ENCODE measurements at regions not wholly inside any gene's neighbourhood (a gene's known extent, or its start where the extent isn't known, plus 50 kb on each side); places are given as distances from the start of the nearest gene placed in this dataset.

- ATAC-seq (no peak), DNase-seq (no peak)
- no peaks in the 10 kb centered on the region for H3K27me3 Mint-ChIP-seq (ENCODE audit: low read depth)
- no peaks in the 10 kb centered on the region for H3K9me3 Mint-ChIP-seq
- H3K4me1 Mint-ChIP-seq (ENCODE audit: low read depth) = peaks cover 71% of the 10 kb centered on the region
- H3K36me3 Mint-ChIP-seq (ENCODE audit: insufficient read depth) = no peaks in the 10 kb centered on the region
- H3K4me3 Mint-ChIP-seq = no peak overlapping the region
These were observed 53.6 kb upstream of the ZPBP start for GRCh38 chr7:50146692-50147091.

- ATAC-seq (no peak), DNase-seq (no peak)
- Mint-ChIP-seq H3K4me3 (no peak overlapping the region), H3K4me1 (ENCODE audit: low read depth) (peaks cover 66% of the 10 kb centered on the region), H3K9me3 (no peaks in the 10 kb centered on the region), H3K27me3 (ENCODE audit: low read depth) (no peaks in the 10 kb centered on the region), H3K36me3 (ENCODE audit: insufficient read depth) (no peaks in the 10 kb centered on the region)
These were observed 52.8 kb upstream of the ZPBP start for GRCh38 chr7:50145801-50146338.

- H3K9me3 Mint-ChIP-seq = no peaks in the 10 kb centered on the region
- H3K36me3 Mint-ChIP-seq (ENCODE audit: insufficient read depth) = no peaks in the 10 kb centered on the region
- H3K4me3 Mint-ChIP-seq = no peak overlapping the region
- DNase-seq = no peak
- no peak for ATAC-seq
- peaks cover 59% of the 10 kb centered on the region for H3K4me1 Mint-ChIP-seq (ENCODE audit: low read depth)
- H3K27me3 Mint-ChIP-seq (ENCODE audit: low read depth) = no peaks in the 10 kb centered on the region
These were observed 52.2 kb upstream of the ZPBP start for GRCh38 chr7:50145226-50145625.
